GM18861 (cell line): ENCODE measurements at regions not wholly inside any gene's neighbourhood (a gene's known extent, or its start where the extent isn't known, plus 50 kb on each side); places are given as distances from the start of the nearest gene placed in this dataset.
"Not testable (repeated sequence)": the region's sequence is repeated elsewhere in the genome, so short reads cannot be mapped to it uniquely, and the experiment has no call there.

Experiments
- ATAC-seq: cut with Tn5 transposase; IDR thresholded peaks from one replicate; pipeline ENCODE4 v1.9.1; 2021; ENCODE audit not compliant: unreplicated experiment

- no peak for ATAC-seq
Observed at GRCh38 chr2:59761966-59762365, 791.5 kb downstream of the BCL11A start.

DNA sequence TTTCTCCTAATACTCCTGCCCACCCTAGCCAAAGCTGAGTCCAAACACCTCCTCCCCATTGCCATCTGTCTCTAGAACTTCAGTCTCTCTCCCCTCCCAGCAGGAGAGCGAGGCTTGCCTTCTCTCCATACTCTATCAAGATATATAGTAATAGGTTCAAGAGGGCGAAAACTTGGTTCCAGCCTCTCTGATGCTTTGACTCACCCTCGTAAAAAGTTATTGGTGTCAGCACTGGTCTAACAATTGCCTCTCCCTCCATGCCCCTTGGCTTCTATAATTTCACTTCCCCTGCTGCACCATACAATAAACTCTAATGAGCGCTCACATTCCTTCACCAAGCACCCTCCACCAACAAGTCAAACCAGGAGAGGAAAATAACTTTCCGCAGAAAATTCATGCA lies 797.3 kb downstream of the BCL11A start:
- ATAC-seq: no peak

DNA sequence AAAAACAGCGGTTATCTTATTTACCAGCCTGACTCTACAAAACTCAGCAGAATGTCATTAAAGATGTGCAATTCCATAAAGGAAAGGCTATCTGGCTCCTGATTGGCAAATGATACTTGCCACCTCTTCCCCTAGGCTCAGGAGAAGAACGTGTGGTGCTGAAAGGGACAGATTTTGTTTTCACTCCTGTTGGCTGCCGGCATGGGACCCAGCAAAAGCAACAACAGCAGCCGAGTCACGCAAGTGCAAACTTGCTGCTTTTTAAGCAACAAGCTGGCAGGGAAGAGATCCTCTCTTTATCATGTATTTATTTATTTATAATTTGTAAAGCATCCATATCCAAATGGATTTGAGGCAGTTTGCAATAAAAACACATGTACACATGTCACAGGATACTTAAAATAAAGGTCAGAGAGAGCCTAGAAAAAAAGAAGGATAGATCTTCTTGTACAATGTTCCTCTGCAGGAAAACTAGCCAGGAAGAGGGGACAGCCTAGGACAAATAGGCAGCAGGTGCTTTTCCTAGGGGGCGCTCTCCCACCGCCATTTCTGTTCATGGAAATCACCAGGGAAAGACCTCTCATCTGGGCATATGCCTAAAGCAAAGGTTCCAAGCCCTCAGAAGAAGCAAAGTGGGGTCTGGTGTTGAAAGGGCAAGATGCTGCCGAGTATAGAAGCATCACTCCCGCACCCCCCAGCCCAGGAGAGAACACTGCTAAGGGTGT lies 799.3 kb downstream of the BCL11A start:
- ATAC-seq: no peak

- ATAC-seq: no peak
Observed at GRCh38 chr2:59752512-59752911, 800.9 kb downstream of the BCL11A start.

DNA sequence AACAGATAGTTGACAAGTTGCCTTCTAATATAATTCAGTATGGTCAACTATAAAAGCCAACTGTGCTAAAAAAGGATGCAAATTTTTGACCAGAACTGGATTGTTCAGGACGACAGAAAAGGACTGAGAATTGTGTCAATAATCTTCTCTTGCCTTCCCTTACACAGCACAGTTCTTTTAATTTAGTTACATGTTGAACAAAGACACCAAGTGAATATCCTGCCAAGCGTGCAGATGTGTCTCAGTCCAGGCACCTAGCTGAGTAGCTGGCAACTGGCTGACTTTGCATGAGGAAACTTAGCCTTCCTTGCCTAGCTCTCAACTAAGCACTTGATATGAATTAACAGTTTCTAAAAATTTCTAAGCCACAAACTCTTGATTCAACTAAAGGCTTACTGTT lies 801.4 kb downstream of the BCL11A start:
- ATAC-seq: no peak

DNA sequence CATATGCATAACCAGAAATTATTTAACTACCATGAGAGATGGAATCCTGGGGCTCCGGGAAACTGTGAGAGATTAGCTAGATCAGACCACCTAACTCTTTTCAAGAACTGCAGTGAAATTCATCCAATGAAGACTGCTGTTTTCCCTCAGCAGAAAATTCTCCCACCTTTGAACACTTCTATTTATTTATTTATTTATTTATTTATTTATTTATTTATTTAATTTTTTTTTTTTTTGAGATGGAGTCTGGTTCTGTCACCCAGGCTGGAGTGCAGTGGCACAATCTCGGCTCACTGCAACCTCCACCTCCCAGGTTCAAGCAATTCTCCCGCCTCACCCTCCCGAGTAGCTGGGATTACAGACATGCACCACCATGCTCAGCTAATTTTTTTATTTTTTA lies 802.2 kb downstream of the BCL11A start:
- not testable (repeated sequence) for ATAC-seq

DNA sequence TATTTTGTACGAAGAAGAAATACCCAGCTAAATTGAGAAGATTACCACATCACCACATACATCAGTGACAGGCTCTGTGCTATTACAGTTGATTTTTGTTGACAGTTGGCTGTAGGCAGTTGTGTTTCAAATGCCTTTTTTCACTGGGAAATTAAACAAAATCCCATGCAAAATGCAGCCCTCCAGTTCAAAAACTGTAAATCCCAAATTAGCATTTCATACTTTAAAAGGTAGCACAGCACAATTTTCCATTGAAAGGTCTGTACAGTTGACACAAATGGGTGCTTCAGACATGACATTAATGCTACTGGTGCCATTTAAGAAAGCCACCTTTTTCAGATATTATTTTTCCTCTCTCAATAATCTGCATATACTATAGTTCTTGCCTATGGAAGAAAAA lies 807.2 kb downstream of the BCL11A start:
- no peak for ATAC-seq

- ATAC-seq: no peak
Observed at GRCh38 chr2:59745085-59745484, 808.4 kb downstream of the BCL11A start.

- ATAC-seq: no peak
Observed at GRCh38 chr2:59744436-59744835, 809.0 kb downstream of the BCL11A start.

- no peak for ATAC-seq
Observed at GRCh38 chr2:59741840-59742239, 811.6 kb downstream of the BCL11A start.

GRCh38 chr2:59739166-59739565 lies 814.3 kb downstream of the BCL11A start:
- ATAC-seq: no peak

GRCh38 chr2:59737299-59737698 lies 816.2 kb downstream of the BCL11A start:
- no peak for ATAC-seq

GRCh38 chr2:59734743-59735142 lies 818.7 kb downstream of the BCL11A start:
- no peak for ATAC-seq

GRCh38 chr2:59733970-59734369 lies 819.5 kb downstream of the BCL11A start:
- no peak for ATAC-seq

DNA sequence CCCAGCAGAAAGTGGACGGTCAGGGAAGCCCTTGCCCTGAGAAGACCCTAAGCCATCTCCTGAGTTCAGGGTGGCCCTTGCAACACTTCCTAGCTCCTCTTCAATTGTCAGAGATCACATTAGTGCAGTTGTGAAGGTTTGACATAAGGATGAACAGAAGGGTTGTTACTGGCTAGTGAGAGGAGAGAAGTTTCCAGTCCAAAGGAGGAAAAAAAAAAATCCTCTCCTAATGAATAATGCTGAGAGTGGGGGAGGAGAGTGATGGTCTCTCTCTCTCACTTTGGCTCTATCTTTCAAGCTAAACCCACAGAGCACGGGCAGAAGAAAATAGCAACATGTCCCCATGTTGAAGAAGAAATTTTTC lies 819.9 kb downstream of the BCL11A start:
- no peak for ATAC-seq

DNA sequence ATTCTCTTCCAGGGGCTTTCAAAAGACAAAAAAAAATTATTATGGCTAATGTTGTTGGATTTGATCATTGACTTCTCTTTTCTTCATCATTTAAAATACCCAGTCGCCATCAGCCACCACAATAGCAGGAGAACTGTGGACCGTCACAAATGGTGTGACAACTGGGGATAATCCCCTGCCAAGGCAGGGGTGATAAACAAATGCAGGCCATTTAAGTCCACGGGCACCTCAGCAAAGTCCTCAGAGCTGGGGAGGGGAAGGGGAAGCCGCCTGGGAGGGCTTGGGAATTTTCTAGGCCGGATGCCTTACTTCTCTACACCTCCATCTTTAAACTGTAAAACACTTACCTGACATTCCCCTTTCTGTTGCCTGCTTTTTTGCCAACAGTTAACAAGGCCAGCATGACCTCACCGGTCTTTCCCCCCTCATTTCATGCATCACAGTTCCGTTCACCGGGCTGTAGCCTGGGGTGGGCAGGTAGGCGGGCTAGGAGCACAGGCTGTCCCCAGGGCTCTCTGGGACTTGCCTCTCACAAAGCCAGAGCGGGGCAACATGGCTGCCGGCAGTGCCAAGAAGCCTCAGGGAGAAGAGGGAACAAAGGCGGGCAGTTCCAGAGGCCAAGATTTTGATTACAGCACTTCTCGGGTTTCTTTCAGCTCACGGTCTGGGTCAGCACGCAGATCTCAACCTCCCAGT lies 820.4 kb downstream of the BCL11A start:
- ATAC-seq: no peak

- ATAC-seq: no peak
Observed at GRCh38 chr2:59727121-59727590, 826.3 kb downstream of the BCL11A start.

GRCh38 chr2:59726228-59727120 lies 827.0 kb downstream of the BCL11A start:
- no peak for ATAC-seq

DNA sequence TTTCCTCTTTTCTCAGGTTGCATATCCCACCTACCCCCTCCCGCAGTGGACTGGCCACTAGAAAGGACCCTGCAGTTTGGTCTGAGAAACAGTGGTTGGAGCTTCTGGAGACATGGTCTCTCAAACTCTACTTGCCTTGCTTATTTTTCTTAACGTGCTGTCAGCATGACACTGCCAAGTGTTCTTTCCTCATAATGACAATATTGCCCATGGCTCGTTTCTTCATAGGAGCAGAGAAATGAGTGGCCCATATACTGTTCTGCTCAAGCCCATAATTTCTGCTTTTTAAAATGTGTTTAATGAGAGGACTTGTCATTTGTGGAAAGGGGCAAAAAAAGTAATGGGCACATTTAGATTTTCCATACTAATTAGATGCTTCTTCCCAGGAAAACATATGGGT lies 828.7 kb downstream of the BCL11A start:
- ATAC-seq: no peak

- ATAC-seq: no peak
Observed at GRCh38 chr2:59720296-59720866, 833.1 kb downstream of the BCL11A start.

GRCh38 chr2:59713577-59713976 lies 839.9 kb downstream of the BCL11A start:
- ATAC-seq: peak; percentile 59
